ENCODE measurements at regions not wholly inside any gene's neighbourhood (a gene's known extent, or its start where the extent isn't known, plus 50 kb on each side); places are given as distances from the start of the nearest gene placed in this dataset.
A peak's percentile ranks its signal among the peaks of the same experiment; 100 is the strongest.

- Histone ChIP-seq H3K36me3 (no peaks in the 10 kb centered on the region), H3K9me3 (replicated peaks) (no peaks in the 10 kb centered on the region), H3K27ac (replicated peaks) (peak overlapping the region; percentile 89), H3K4me3 (no peak overlapping the region), H3K4me1 (peaks cover 39% of the 10 kb centered on the region), H3K27me3 (ENCODE audit: low read depth) (no peaks in the 10 kb centered on the region)
- peak; percentile 41 for DNase-seq
- no peak for TF ChIP-seq CTCF (IDR thresholded peaks at IDR 0.05; ENCODE audit: borderline replicate concordance)
- intact Hi-C loops (cut with micrococcal nuclease) = no loop called here
Measured at GRCh38 chr1:223017291-223017690, 125.8 kb downstream of the TLR5 start.

- Histone ChIP-seq H3K27ac (replicated peaks) (peak overlapping the region; percentile 89), H3K36me3 (no peaks in the 10 kb centered on the region), H3K9me3 (replicated peaks) (no peaks in the 10 kb centered on the region), H3K4me3 (no peak overlapping the region), H3K27me3 (ENCODE audit: low read depth) (no peaks in the 10 kb centered on the region), H3K4me1 (peaks cover 51% of the 10 kb centered on the region)
- TF ChIP-seq CTCF (IDR thresholded peaks at IDR 0.05; ENCODE audit: borderline replicate concordance) = no peak
- no peak for DNase-seq
- intact Hi-C loops (cut with micrococcal nuclease) = no loop called here
Measured at GRCh38 chr1:223018534-223018933, 124.5 kb downstream of the TLR5 start.

DNA sequence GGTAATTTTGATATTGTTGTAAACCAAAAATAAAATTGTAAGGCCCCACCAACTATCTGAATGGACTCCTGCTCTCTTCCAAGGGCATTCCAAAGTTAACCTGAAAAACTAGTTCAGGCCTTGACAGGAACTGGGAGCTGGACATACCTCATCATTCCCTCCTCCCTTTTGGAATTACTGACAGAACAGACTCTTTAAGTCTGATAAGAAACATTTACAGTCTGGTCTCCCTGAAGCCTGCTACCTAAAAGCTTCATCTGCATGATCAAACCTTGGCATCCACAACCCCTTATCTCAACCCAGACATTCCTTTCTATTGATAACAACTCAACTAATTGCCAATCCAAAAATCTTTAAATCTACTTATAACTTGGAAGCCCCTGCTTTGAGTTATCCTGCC, 123.8 kb downstream of the TLR5 start:
- Histone ChIP-seq H3K27ac (replicated peaks) (no peak overlapping the region), H3K27me3 (ENCODE audit: low read depth) (no peaks in the 10 kb centered on the region), H3K9me3 (replicated peaks) (no peaks in the 10 kb centered on the region), H3K4me1 (peaks cover 53% of the 10 kb centered on the region), H3K4me3 (no peak overlapping the region), H3K36me3 (no peaks in the 10 kb centered on the region)
- no peak for DNase-seq
- no peak for TF ChIP-seq CTCF (IDR thresholded peaks at IDR 0.05; ENCODE audit: borderline replicate concordance)
- intact Hi-C loops (cut with micrococcal nuclease) = no loop called here

DNA sequence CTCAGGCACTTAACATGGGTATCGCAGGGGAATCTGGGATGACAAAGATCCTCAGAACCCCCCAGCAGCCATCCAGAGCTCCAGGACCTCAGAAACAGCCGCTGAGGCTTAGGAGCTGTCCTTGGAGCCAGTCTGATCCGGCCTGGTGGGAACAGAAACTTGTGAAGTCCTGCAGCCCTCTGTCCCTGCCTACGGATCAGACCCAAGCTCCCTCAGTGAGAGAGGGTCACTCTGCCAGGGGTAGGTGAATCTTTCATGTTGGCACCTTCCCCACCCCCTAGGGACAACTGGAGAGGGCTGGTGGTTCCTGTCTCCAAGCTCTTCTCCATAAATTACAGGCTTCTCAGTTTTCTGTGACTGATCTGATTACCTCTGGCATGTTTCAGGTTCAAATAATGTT, 122.3 kb downstream of the TLR5 start:
- H3K36me3 ChIP-seq = no peaks in the 10 kb centered on the region
- no peaks in the 10 kb centered on the region for H3K9me3 ChIP-seq (replicated peaks)
- no peak for DNase-seq
- no peaks in the 10 kb centered on the region for H3K27me3 ChIP-seq (ENCODE audit: low read depth)
- no peak overlapping the region for H3K4me3 ChIP-seq
- intact Hi-C loops (cut with micrococcal nuclease) = no loop called here
- no peak for TF ChIP-seq CTCF (IDR thresholded peaks at IDR 0.05; ENCODE audit: borderline replicate concordance)
- peaks cover 53% of the 10 kb centered on the region for H3K4me1 ChIP-seq
- H3K27ac ChIP-seq (replicated peaks) = peak overlapping the region; percentile 86

DNA sequence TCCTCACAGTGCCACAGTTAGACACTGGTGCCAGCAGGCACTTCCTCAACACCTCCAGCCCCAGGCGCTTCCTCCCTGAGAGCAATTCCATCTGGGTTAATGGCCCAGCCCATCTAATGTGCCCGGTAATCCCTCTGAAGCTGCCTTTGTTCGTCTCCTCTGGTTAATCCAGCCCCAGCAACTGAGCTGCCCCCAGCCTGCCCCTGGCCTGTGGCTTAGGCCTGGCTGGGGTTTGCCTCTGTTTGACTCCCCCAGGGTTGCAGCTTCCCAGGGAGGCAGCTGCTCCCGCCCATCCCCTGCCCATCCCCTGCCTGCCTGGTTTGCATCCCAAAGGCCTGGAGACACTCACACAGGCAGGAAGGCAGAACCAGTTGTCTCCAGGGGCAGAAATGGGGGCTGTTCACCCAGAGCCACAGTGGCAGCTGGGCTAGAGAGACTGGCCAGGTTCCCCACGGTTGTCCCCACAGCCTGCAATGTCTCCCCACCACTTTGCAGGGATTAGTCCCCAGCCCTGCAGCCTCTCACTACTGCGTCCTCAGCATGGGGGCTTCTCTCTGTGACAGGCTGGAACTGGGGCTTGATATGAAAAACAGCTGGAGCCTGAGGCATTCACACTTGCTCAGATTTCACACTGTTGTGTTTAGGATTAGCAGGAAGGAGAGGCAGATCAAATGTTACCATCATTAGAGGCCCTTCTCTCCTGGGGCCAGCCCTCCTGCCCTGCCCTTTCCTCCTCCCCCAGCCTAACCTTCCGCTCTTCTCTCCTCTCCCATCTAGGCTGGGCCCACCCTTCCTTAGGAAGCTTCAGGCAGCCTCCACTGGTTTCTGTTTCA, 120.2 kb downstream of the TLR5 start:
- Histone ChIP-seq H3K36me3 (no peaks in the 10 kb centered on the region), H3K4me1 (peaks cover 38% of the 10 kb centered on the region), H3K4me3 (no peak overlapping the region), H3K27ac (replicated peaks) (peak overlapping the region; percentile 86), H3K9me3 (replicated peaks) (no peaks in the 10 kb centered on the region), H3K27me3 (ENCODE audit: low read depth) (no peaks in the 10 kb centered on the region)
- no peak for TF ChIP-seq CTCF (IDR thresholded peaks at IDR 0.05; ENCODE audit: borderline replicate concordance)
- peak; percentile 25 for DNase-seq
- intact Hi-C loops (cut with micrococcal nuclease) = no loop called here
